Neural crest cell (in vitro differentiated cells): ENCODE measurements at regions not wholly inside any gene's neighbourhood (a gene's known extent, or its start where the extent isn't known, plus 50 kb on each side); places are given as distances from the start of the nearest gene placed in this dataset.

Source experiments
- DNase-seq: peaks from one replicate; pipeline ENCODE4 v3.0.0; 2021; ENCODE audit warnings: low read depth, mixed read lengths, low spot score
- H3K27ac Mint-ChIP-seq: one replicate; pipeline ENCODE4 v1.8.0; 2021; ENCODE audit warnings: mild to moderate bottlenecking, mixed read lengths; ENCODE audit not compliant: unreplicated experiment
- H3K27me3 Mint-ChIP-seq: 2 replicates; pipeline ENCODE4 v1.8.0; 2021; ENCODE audit warnings: low read depth, mild to moderate bottlenecking, mixed read lengths
- H3K36me3 Mint-ChIP-seq: 2 replicates; pipeline ENCODE4 v1.8.0; 2021; ENCODE audit warnings: low read depth, mild to moderate bottlenecking, mixed read lengths
- H3K4me1 Mint-ChIP-seq: 2 replicates; pipeline ENCODE4 v1.8.0; 2021; ENCODE audit warnings: mixed read lengths
- H3K4me3 Mint-ChIP-seq: one replicate; pipeline ENCODE4 v1.8.0; 2021; ENCODE audit warnings: mild to moderate bottlenecking, mixed read lengths
- H3K9me3 Mint-ChIP-seq: 2 replicates; pipeline ENCODE4 v1.8.0; 2021; ENCODE audit warnings: mixed read lengths
- CTCF ChIP-seq: fragments of 200-600 bp; sonication (generic); conservative IDR thresholded peaks from 2 replicates; pipeline ENCODE4 v1.5.0; 2021; ENCODE audit warnings: antibody characterized with exemption, mild to moderate bottlenecking

GRCh38 chr3:189554868-189555557, 76.2 kb upstream of the TP63 start:
- no peak overlapping the region for H3K4me3 Mint-ChIP-seq
- no peak overlapping the region for H3K27ac Mint-ChIP-seq
- H3K27me3 Mint-ChIP-seq, result no peaks in the 10 kb centered on the region
- peaks cover 16% of the 10 kb centered on the region for H3K9me3 Mint-ChIP-seq
- H3K36me3 Mint-ChIP-seq, result no peaks in the 10 kb centered on the region
- no peak for DNase-seq
- H3K4me1 Mint-ChIP-seq, result no peaks in the 10 kb centered on the region
- TF ChIP-seq CTCF, result no peak

GRCh38 chr3:189555558-189555881, 75.7 kb upstream of the TP63 start:
- Mint-ChIP-seq H3K27me3 (no peaks in the 10 kb centered on the region), H3K9me3 (peaks cover 11% of the 10 kb centered on the region), H3K4me3 (no peak overlapping the region), H3K27ac (no peak overlapping the region), H3K4me1 (no peaks in the 10 kb centered on the region), H3K36me3 (no peaks in the 10 kb centered on the region)
- no peak for DNase-seq
- TF ChIP-seq CTCF, result no peak

- no peaks in the 10 kb centered on the region for H3K27me3 Mint-ChIP-seq
- H3K4me1 Mint-ChIP-seq, result no peaks in the 10 kb centered on the region
- DNase-seq, result no peak
- no peak overlapping the region for H3K4me3 Mint-ChIP-seq
- H3K9me3 Mint-ChIP-seq, result peaks cover 6% of the 10 kb centered on the region
- no peak overlapping the region for H3K27ac Mint-ChIP-seq
- TF ChIP-seq CTCF, result no peak
- H3K36me3 Mint-ChIP-seq, result no peaks in the 10 kb centered on the region
Measured at GRCh38 chr3:189557824-189558223, 73.4 kb upstream of the TP63 start.

GRCh38 chr3:189561256-189561655, 69.9 kb upstream of the TP63 start:
- no peak for DNase-seq
- peaks cover 6% of the 10 kb centered on the region for H3K9me3 Mint-ChIP-seq
- H3K36me3 Mint-ChIP-seq, result no peaks in the 10 kb centered on the region
- no peak overlapping the region for H3K27ac Mint-ChIP-seq
- no peak for TF ChIP-seq CTCF
- H3K27me3 Mint-ChIP-seq, result no peaks in the 10 kb centered on the region
- H3K4me3 Mint-ChIP-seq, result no peak overlapping the region
- H3K4me1 Mint-ChIP-seq, result no peaks in the 10 kb centered on the region

- no peaks in the 10 kb centered on the region for H3K27me3 Mint-ChIP-seq
- H3K27ac Mint-ChIP-seq, result no peak overlapping the region
- no peaks in the 10 kb centered on the region for H3K36me3 Mint-ChIP-seq
- H3K4me1 Mint-ChIP-seq, result no peaks in the 10 kb centered on the region
- no peak for DNase-seq
- H3K9me3 Mint-ChIP-seq, result no peaks in the 10 kb centered on the region
- no peak for TF ChIP-seq CTCF
- no peak overlapping the region for H3K4me3 Mint-ChIP-seq
Measured at GRCh38 chr3:189563853-189564563, 67.2 kb upstream of the TP63 start.
